ENCODE measurements at regions not wholly inside any gene's neighbourhood (a gene's known extent, or its start where the extent isn't known, plus 50 kb on each side); places are given as distances from the start of the nearest gene placed in this dataset.

GRCh38 chr5:105970919-105971318 is 1699.8 kb downstream of the EFNA5 start:
- TF ChIP-seq FOXP2 (optimal IDR thresholded peaks at IDR 0.05; ENCODE audit: borderline replicate concordance, extremely low read depth, extremely low read length, insufficient read depth) (no peak), SIN3A (IDR thresholded peaks at IDR 0.05; ENCODE audit: borderline replicate concordance, insufficient read depth, low read length) (no peak), POLR2AphosphoS5 (IDR thresholded peaks at IDR 0.05; ENCODE audit: low read depth, low read length) (no peak), REST (IDR thresholded peaks at IDR 0.05; ENCODE audit: insufficient read depth in 1 of 2, low read depth in 2 of 2, low read length in 2 of 2) (no peak), TAF1 (IDR thresholded peaks at IDR 0.05; ENCODE audit: borderline replicate concordance, insufficient read depth, low read length) (no peak)

DNA sequence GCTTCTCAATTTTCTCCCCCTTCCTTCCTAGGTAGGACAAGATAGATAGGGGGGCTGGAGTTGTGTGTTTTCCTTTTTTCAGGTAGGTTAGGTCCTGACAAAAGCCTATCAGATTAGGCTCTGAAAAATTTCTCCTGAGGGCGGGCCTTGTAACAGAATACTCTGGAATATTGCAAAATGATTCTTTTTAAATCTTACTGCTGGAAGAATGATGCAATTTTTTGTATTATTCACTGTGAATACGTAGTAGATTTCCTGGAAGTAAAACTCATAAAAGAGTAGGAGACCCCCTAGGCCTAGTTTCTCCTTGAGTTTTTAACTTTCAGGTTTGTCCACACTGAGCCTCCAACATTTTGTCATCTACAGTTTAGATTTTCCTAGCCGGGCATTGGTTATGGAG is 1701.8 kb downstream of the EFNA5 start:
- TF ChIP-seq TAF1 (IDR thresholded peaks at IDR 0.05; ENCODE audit: borderline replicate concordance, insufficient read depth, low read length) (no peak), SIN3A (IDR thresholded peaks at IDR 0.05; ENCODE audit: borderline replicate concordance, insufficient read depth, low read length) (no peak), REST (IDR thresholded peaks at IDR 0.05; ENCODE audit: insufficient read depth in 1 of 2, low read depth in 2 of 2, low read length in 2 of 2) (no peak), POLR2AphosphoS5 (IDR thresholded peaks at IDR 0.05; ENCODE audit: low read depth, low read length) (no peak), FOXP2 (optimal IDR thresholded peaks at IDR 0.05; ENCODE audit: borderline replicate concordance, extremely low read depth, extremely low read length, insufficient read depth) (no peak)

GRCh38 chr5:105963696-105964255 is 1707.0 kb downstream of the EFNA5 start:
- TF ChIP-seq FOXP2 (optimal IDR thresholded peaks at IDR 0.05; ENCODE audit: borderline replicate concordance, extremely low read depth, extremely low read length, insufficient read depth) (no peak), POLR2AphosphoS5 (IDR thresholded peaks at IDR 0.05; ENCODE audit: low read depth, low read length) (no peak), REST (IDR thresholded peaks at IDR 0.05; ENCODE audit: insufficient read depth in 1 of 2, low read depth in 2 of 2, low read length in 2 of 2) (no peak)

DNA sequence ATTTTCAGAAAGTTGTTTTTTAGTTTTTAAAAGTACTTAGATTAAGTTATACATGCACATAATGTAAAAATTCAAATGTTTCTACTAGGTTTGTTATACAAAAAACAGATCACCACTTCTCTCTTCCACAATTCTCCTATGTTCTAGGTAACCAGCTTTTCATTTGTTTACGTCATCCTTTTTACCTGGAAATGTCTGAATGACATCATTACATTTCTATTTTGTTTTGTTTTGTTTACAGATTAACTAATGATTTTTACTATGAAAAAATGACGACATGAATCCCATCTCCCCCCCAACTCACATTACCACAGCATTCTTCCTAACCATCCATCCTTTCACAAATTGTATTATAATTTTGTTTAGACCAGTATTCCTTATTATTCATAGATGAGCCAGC is 1709.2 kb downstream of the EFNA5 start:
- no peak for TF ChIP-seq SIN3A (IDR thresholded peaks at IDR 0.05; ENCODE audit: borderline replicate concordance, insufficient read depth, low read length)
- TF ChIP-seq FOXP2 (optimal IDR thresholded peaks at IDR 0.05; ENCODE audit: borderline replicate concordance, extremely low read depth, extremely low read length, insufficient read depth), result no peak
- TF ChIP-seq POLR2AphosphoS5 (IDR thresholded peaks at IDR 0.05; ENCODE audit: low read depth, low read length), result no peak
- TF ChIP-seq REST (IDR thresholded peaks at IDR 0.05; ENCODE audit: insufficient read depth in 1 of 2, low read depth in 2 of 2, low read length in 2 of 2), result no peak

All from PFSK-1 (cell line).